ENCODE measurements at regions not wholly inside any gene's neighbourhood (a gene's known extent, or its start where the extent isn't known, plus 50 kb on each side); places are given as distances from the start of the nearest gene placed in this dataset.

DNA sequence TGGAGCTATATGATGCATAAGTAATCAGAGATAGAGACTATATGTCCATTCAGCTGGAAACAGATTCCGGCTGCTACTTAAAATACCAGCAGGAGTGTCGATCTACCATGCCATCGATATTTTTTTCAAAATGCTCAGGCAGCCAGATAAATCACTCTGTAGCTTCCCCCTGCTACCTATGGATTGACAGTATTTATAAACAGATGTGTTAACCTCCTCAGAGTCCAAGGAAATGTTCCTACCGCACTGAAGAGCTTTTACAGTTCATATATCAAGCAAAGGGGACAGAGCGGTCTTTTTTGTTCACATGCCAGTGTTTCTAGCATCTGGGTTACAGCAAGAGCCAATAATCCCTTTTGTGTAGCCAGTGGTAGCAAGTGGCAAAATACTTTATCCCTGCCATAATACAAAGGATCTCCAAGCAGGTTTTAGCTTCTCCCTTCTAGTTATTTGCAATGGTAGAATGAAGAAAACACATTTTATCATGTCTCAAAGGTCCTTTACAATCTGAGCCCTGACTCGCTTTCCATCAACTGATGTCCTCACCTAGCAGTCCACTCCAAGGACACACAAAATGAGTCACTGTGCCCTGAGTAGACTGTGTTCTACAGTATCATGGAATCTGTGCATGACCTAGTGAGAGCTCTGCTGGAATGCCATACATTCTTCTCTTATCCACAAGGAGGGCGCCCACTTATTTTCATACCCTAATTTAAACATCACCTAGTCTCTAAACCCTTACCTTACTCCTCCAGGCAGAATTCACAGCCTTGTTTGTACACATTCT lies 507.0 kb downstream of the TBL1XR1 start:
- intact Hi-C loops (cut with micrococcal nuclease) = no loop called here
- Mint-ChIP-seq H3K27me3 (ENCODE audit: low read depth in 3 of 3) (peaks cover 0 to 2% (median 0%) of the 10 kb centered on the region in 3 donors), H3K9me3 (peaks cover 0 to 10% (median 4%) of the 10 kb centered on the region in 7 donors), H3K36me3 (no peaks in the 10 kb centered on the region), H3K4me1 (no peaks in the 10 kb centered on the region), H3K27ac (no peak overlapping the region), H3K4me3 (no peak overlapping the region)
- no peak for DNase-seq
- Histone ChIP-seq H3K36me3 (replicated peaks in 1 of 2; ENCODE audit: control insufficient read depth in 1 of 2, insufficient read depth in 2 of 2, low read length in 2 of 2) (no peaks in the 10 kb centered on the region), H3K4me1 (ENCODE audit: control insufficient read depth in 1 of 2, insufficient read depth in 2 of 2, low read length in 2 of 2) (no peaks in the 10 kb centered on the region), H3K27ac (ENCODE audit: low read depth in 1 of 2, low read length in 2 of 2) (no peak overlapping the region), H3K4me3 (replicated peaks in 1 of 3; ENCODE audit: low read depth in 2 of 3, low read length in 3 of 3) (no peak overlapping the region), H4K20me1 (ENCODE audit: insufficient read depth, low read length) (no peaks in the 10 kb centered on the region), H3K79me2 (ENCODE audit: insufficient read depth, low read length) (no peaks in the 10 kb centered on the region), H3K27me3 (ENCODE audit: control insufficient read depth in 2 of 2, insufficient read depth in 2 of 2, low read length in 2 of 2) (no peaks in the 10 kb centered on the region), H3K9me3 (replicated peaks in 1 of 2; ENCODE audit: control insufficient read depth in 1 of 2, insufficient read depth in 1 of 2, low read length in 2 of 2) (peaks cover 0 to 5% of the 10 kb centered on the region in 2 donors), H3K4me2 (replicated peaks; ENCODE audit: extremely low read depth, low read length, poor library complexity, severe bottlenecking) (no peak overlapping the region), H2AFZ (ENCODE audit: insufficient read depth, low read depth, low read length, poor library complexity, severe bottlenecking) (no peak overlapping the region), H3K9ac (ENCODE audit: insufficient read depth, low read length, poor library complexity, severe bottlenecking) (no peak overlapping the region)
- no peak for TF ChIP-seq CTCF (IDR thresholded peaks at IDR 0.05)
- WGBS (ENCODE audit: insufficient coverage) = 90% methylated on average over 2 of the region's 7 CpGs

- no peak overlapping the region for H3K27ac ChIP-seq (ENCODE audit: low read depth in 1 of 2, low read length in 2 of 2)
- H3K79me2 ChIP-seq (ENCODE audit: insufficient read depth, low read length) = no peaks in the 10 kb centered on the region
- no peak for DNase-seq
- no peaks in the 10 kb centered on the region for H3K4me1 ChIP-seq (ENCODE audit: control insufficient read depth in 1 of 2, insufficient read depth in 2 of 2, low read length in 2 of 2)
- Mint-ChIP-seq H3K4me1 (no peaks in the 10 kb centered on the region), H3K27me3 (ENCODE audit: low read depth in 3 of 3) (peaks cover 0 to 2% (median 0%) of the 10 kb centered on the region in 3 donors), H3K36me3 (no peaks in the 10 kb centered on the region), H3K9me3 (peaks cover 1 to 14% (median 4%) of the 10 kb centered on the region in 7 donors), H3K27ac (no peak overlapping the region), H3K4me3 (no peak overlapping the region)
- H3K4me3 ChIP-seq (replicated peaks in 1 of 3; ENCODE audit: low read depth in 2 of 3, low read length in 3 of 3) = no peak overlapping the region
- intact Hi-C loops (cut with micrococcal nuclease) = no loop called here
- no peak overlapping the region for H2AFZ ChIP-seq (ENCODE audit: insufficient read depth, low read depth, low read length, poor library complexity, severe bottlenecking)
- H3K36me3 ChIP-seq (replicated peaks in 1 of 2; ENCODE audit: control insufficient read depth in 1 of 2, insufficient read depth in 2 of 2, low read length in 2 of 2) = no peaks in the 10 kb centered on the region
- H3K9me3 ChIP-seq (replicated peaks in 1 of 2; ENCODE audit: control insufficient read depth in 1 of 2, insufficient read depth in 1 of 2, low read length in 2 of 2) = peaks cover 0 to 8% of the 10 kb centered on the region in 2 donors
- no CpG with 5 or more reads among the region's 2 CpGs for WGBS (ENCODE audit: insufficient coverage)
- no peak overlapping the region for H3K4me2 ChIP-seq (replicated peaks; ENCODE audit: extremely low read depth, low read length, poor library complexity, severe bottlenecking)
- H3K9ac ChIP-seq (ENCODE audit: insufficient read depth, low read length, poor library complexity, severe bottlenecking) = no peak overlapping the region
- no peaks in the 10 kb centered on the region for H4K20me1 ChIP-seq (ENCODE audit: insufficient read depth, low read length)
- TF ChIP-seq CTCF (IDR thresholded peaks at IDR 0.05) = no peak
- H3K27me3 ChIP-seq (ENCODE audit: control insufficient read depth in 2 of 2, insufficient read depth in 2 of 2, low read length in 2 of 2) = no peaks in the 10 kb centered on the region
Measured at GRCh38 chr3:176687754-176688153, 509.5 kb downstream of the TBL1XR1 start.
